HG03565 (cell line): ENCODE measurements at regions not wholly inside any gene's neighbourhood (a gene's known extent, or its start where the extent isn't known, plus 50 kb on each side); places are given as distances from the start of the nearest gene placed in this dataset.
"Not testable (repeated sequence)": the region's sequence is repeated elsewhere in the genome, so short reads cannot be mapped to it uniquely, and the experiment has no call there.

Experiments used
- ATAC-seq: cut with Tn5 transposase; IDR thresholded peaks from one replicate; pipeline ENCODE4 v1.9.1; 2021; ENCODE audit warnings: mild to moderate bottlenecking, moderate library complexity; ENCODE audit not compliant: unreplicated experiment

DNA sequence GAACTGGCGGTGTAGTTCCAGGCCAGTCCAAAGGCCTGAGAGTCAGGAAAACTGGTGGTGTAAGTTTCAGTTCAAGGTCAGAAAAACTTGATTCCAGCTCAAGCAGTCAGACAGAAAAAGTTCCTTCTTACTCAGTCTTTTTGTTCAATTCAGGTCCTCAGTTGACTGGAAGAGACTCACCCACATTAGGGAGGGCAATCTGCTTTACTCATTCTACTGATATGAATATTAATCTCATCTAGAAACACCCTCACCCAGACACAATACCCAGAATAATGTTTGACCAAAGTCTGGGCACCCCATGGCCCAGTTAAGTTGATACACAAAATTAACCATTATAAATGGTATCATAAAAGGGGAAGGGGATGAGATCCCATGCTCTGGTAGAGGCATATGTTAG is 50.1 kb upstream of the LTA4H start:
- no peak for ATAC-seq

DNA sequence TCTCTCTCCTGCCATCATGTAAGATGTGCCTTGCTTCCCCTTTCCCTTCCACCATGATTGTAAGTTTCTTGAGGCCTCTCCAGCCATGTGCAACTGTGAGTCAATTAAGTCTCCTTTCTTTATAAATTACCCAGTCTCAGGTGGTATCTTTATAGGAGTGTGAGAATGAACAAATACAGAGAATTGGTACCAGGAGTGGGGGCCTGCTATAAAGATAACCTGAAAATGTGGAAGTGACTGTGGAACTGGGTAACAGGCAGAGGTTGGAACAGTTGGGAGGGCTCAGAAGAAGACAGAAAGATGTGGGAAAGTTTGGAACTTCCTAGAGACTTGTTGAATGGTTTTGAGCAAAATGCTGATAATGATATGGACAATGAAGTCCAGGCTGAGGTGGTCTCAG is 50.8 kb upstream of the LTA4H start:
- ATAC-seq: not testable (repeated sequence)

DNA sequence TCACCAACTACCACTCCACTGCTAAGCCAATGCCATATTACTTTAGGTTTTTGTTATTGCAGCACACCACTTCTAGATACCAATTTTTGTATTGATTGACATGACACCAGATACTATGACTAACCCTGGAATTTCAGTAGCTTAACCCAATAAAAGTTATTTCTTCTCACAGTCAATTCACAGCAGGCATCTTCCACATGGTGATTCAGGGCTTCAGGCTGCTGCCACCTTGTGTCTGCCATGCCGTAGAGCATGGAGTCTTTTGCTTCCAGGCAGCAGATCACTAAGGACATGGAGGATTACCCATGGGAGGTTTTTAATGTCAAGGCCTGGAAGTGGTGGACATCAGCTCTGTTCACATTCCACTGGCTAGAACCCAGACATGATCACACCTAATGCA is 56.4 kb upstream of the LTA4H start:
- no peak for ATAC-seq

- no peak for ATAC-seq
Measured at GRCh38 chr12:96093543-96094196, 58.3 kb upstream of the LTA4H start.

- ATAC-seq: no peak
Measured at GRCh38 chr12:96094201-96094600, 58.8 kb upstream of the LTA4H start.

DNA sequence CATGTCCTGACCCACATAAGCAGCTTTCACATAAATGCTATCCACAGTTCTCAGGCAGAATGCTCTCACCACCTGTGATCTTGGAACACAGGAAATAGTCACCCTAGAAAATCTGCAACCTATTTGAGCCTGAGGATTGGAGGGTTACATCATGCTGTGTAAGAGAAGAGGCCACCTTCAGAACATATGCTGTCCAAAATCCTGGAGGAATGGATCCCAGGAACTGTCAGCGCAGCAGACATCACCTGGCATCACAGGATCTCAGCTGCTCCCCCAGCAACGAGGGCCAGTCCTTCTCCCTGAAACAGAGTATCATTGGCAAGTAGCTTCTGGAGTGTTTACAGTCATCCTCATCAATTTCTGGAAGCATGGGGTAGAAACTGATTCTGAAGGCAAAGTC is 63.2 kb upstream of the LTA4H start:
- ATAC-seq: no peak

DNA sequence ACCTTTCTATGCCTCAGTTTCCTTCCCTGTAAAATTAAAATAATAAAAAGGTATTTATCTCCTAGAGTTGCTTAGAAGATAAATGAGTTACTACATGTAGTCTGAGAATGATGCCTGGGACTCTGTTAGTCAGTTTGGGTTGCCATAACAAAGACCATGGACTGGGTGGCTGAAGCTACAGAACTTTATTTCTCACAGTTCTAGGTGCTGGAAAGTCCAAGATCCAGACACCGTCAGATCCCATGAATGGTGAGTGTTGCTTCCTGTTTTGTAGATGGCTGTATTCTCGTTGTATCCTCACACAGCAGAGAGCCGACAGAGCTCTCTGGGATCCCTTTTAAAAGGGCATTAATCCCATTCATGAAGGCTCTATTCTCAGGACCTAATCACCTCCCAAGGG is 64.0 kb upstream of the LTA4H start:
- no peak for ATAC-seq

- no peak for ATAC-seq
Measured at GRCh38 chr12:96099986-96100385, 64.6 kb upstream of the LTA4H start.

- ATAC-seq: no peak
Measured at GRCh38 chr12:96101806-96102205, 66.4 kb upstream of the LTA4H start.

DNA sequence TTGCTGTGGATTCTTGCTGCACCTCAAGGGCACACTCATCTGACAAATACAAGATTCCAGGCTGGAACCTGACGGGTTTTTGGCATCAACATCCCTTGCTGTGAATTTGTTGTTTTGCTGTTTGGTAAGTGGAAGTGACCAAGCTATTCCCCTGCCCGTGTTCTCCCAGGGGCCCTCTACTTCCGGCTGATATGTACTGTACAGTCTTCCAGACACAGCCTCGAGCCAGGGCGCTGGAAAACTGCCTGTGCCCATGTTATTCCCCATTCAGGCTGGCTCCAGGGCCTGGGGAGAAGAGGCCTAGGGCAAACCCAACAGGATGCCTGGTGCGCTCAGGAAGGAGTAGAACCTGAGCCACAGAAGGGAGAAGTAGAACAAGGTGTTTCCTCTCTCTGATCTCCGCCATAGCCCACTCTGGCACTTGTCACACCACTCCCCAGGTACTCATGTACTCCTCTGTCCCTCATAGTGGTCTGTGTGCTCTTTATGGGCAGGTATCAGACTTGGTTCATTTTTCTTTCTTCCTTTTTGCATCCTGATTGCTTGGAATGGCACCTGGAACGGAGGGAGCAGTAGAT is 67.8 kb upstream of the LTA4H start:
- no peak for ATAC-seq

DNA sequence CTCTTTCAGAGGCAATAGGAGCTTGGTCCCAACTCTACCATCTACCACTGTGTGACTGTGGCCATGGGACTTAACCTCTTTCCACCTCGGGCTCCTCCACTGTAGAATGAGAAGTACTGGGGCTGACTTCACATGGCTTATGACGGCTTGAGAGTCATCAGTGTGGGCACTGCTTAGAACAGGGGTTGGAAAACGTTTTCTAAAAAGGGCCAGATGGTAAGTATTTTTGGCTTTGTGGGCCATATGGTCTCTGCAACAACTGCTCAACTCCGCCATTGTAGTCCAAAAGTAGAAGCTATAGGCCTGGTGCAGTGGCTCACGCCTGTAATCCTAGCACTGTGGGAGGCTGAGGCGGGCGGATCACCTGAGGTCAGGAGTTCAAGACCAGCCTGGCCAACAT is 69.2 kb upstream of the LTA4H start:
- no peak for ATAC-seq

DNA sequence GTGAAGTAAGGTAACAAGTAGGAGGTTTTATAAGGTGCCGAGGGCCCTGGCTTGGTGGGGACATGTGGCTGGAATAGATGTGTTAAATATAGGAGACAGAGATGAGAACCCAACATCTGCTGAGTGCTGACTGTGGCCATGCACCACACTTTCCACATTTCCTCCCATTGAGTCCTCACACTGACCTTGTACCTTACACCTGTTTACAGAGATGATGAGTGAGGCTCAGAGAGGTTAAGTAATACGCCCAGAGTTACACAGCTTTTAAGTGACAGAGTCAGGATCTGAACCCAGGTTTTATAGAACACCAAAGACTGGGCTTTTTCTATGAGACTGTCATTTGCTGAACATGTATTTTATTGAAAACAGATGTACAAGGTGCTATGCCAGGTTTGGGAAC is 70.8 kb upstream of the LTA4H start:
- ATAC-seq: no peak

GRCh38 chr12:96107236-96107635 is 71.8 kb upstream of the LTA4H start:
- no peak for ATAC-seq

- ATAC-seq: no peak
Measured at GRCh38 chr12:96108321-96108720, 72.9 kb upstream of the LTA4H start.

DNA sequence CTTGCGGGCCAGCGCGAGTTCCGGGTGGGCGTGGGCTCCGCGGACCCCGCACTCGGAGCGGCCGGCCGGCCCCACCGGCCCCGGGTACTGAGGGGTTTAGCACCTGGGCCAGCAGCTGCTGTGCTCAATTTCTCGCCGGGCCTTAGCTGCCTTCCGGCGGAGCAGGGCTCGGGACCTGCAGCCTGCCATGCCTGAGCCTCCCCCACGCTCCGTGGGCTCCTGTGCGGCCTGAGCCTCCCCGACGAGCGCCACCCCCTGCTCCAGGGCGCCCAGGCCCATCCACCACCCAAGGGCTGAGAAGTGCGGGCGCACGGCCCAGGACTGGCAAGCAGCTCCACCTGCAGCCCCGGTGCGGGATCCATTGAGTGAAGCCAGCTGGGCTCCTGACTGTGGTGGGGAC is 73.6 kb upstream of the LTA4H start:
- ATAC-seq: not testable (repeated sequence)

GRCh38 chr12:96112733-96113132 is 77.3 kb upstream of the LTA4H start:
- ATAC-seq: no peak

DNA sequence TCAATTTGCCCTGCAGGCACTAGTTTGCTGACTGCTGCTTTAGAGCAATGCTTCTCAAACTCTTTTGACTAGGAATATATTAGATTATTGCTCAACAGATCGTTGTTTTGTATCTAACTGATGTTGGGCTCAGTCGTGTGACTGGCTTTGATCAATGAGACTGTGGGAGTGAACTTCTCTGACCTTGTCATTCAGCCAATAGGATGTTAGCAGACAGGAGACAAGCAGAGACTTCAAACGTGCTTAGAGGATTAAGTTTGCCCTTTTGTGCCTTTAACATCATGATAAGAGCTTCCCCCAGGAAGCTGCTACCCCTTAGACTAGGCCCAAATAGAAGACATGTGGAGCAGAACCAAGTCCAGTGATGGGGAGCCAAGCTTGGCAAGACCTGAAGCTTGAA is 76.7 kb upstream of the ELK3 start:
- ATAC-seq: no peak

- ATAC-seq: peak; percentile 82
Measured at GRCh38 chr12:96120359-96121100, 73.6 kb upstream of the ELK3 start.

DNA sequence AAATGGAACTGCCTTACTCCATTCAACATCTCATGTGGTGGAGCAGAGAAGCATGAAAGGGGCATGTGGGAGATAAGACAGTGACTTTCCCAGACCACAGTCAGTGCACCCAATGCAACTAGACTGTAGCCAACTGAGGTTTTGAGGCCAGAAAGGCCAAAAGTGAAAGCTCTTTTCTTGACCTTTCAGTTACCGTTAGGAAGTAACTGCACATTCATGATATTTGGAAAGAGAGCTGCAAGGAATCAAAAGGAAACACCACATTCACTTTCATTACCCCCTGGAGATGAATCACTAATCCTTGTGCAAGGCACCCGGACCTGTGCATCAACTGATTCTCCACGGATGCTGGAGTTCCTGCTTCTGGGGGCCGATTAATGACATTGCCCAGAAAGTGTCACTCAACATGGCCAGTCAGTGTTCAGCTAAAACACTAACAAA is 72.9 kb upstream of the ELK3 start:
- ATAC-seq: peak; percentile 46

DNA sequence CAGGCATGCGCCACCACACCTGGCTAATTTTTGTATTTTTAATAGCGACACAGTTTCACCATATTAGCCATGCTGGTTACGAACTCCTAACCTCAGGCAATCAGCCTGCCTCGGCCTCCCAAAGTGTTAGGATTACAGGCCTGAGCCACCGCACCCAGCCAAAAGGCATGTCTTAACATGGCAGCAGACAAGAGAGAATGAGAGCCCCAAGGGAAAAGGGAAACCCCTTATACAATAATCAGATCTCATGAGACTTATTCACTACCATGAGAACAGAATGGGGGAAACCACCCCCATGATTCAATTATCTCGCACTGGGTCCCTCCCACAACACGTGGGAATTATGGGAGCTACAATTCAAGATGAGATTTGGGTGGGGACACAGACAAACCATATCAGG is 65.9 kb upstream of the ELK3 start:
- ATAC-seq: not testable (repeated sequence)

GRCh38 chr12:96130396-96131059 is 63.6 kb upstream of the ELK3 start:
- no peak for ATAC-seq
